Neuronal stem cell (in vitro differentiated cells): ENCODE measurements at regions not wholly inside any gene's neighbourhood (a gene's known extent, or its start where the extent isn't known, plus 50 kb on each side); places are given as distances from the start of the nearest gene placed in this dataset.

Experiments
- DNase-seq: peaks from one replicate; pipeline ENCODE4 v3.0.0-alpha.2; 2013; ENCODE audit warnings: low spot score
- H2AFZ ChIP-seq: one replicate; pipeline ENCODE4 v1.6.1; 2013; ENCODE audit warnings: mild to moderate bottlenecking, low read length, inconsistent platforms
- H2AK5ac ChIP-seq: 2 replicates; pipeline ENCODE4 v1.6.1; 2013; ENCODE audit warnings: low read depth, mild to moderate bottlenecking, inconsistent platforms, low read length, moderate library complexity, mixed read lengths
- H2BK120ac ChIP-seq: 2 replicates; pipeline ENCODE4 v1.6.1; 2013; ENCODE audit warnings: low read depth, mild to moderate bottlenecking, inconsistent platforms, low read length, moderate library complexity, mixed read lengths
- H2BK12ac ChIP-seq: one replicate; pipeline ENCODE4 v1.6.1; 2013; ENCODE audit warnings: low read length, inconsistent platforms
- H2BK15ac ChIP-seq: 2 replicates; pipeline ENCODE4 v1.6.1; 2013; ENCODE audit warnings: mild to moderate bottlenecking, low read length, inconsistent platforms, mixed read lengths
- H2BK5ac ChIP-seq: one replicate; pipeline ENCODE4 v1.6.1; 2013; ENCODE audit warnings: inconsistent platforms, mild to moderate bottlenecking, low read length, moderate library complexity
- H3K14ac ChIP-seq: one replicate; pipeline ENCODE4 v1.6.1; 2013; ENCODE audit warnings: low read length, inconsistent platforms
- H3K18ac ChIP-seq: 2 replicates; pipeline ENCODE4 v1.6.1; 2013; ENCODE audit warnings: low read length, inconsistent platforms
- H3K23ac ChIP-seq: 2 replicates; pipeline ENCODE4 v1.6.1; 2013; ENCODE audit warnings: low read depth, mild to moderate bottlenecking, mixed read lengths, low read length, inconsistent platforms; ENCODE audit not compliant: poor library complexity
- H3K27ac ChIP-seq: replicated peaks from 3 replicates; pipeline ENCODE4 v1.5.1; 2013; ENCODE audit warnings: low read length, inconsistent platforms
- H3K27me3 ChIP-seq, 3 experiments: 2 replicates each; pipeline ENCODE4 v1.6.1; 2013; ENCODE audit warnings: low read length in 3 of 3, mild to moderate bottlenecking in 2 of 3, inconsistent platforms in 1 of 3, low read depth in 1 of 3, mixed read lengths in 1 of 3, moderate library complexity in 1 of 3; ENCODE audit not compliant: control insufficient read depth in 3 of 3, insufficient read depth in 3 of 3
- H3K36me3 ChIP-seq, 2 donors: replicated peaks in 1 of 2; 2 replicates each; pipeline ENCODE4 v1.6.1; 2013; ENCODE audit warnings: low read length in 2 of 2; ENCODE audit not compliant: control insufficient read depth in 2 of 2, insufficient read depth in 2 of 2
- H3K4ac ChIP-seq: 2 replicates; pipeline ENCODE4 v1.6.1; 2013; ENCODE audit warnings: inconsistent platforms, mild to moderate bottlenecking, low read length, moderate library complexity
- H3K4me1 ChIP-seq, 2 donors: 1 replicate in 1 of 2; 2 replicates in 1 of 2; pipeline ENCODE4 v1.6.1; 2013; ENCODE audit warnings: low read length in 2 of 2, low read depth in 1 of 2; ENCODE audit not compliant: control insufficient read depth in 2 of 2, insufficient read depth in 1 of 2
- H3K4me2 ChIP-seq: one replicate; pipeline ENCODE4 v1.6.1; 2013; ENCODE audit warnings: mild to moderate bottlenecking, low read length, inconsistent platforms; ENCODE audit not compliant: insufficient read depth, poor library complexity, severe bottlenecking
- H3K4me3 ChIP-seq, 2 donors: 2 replicates each; pipeline ENCODE4 v1.5.1; 2013; ENCODE audit warnings: low read length in 2 of 2, mild to moderate bottlenecking in 2 of 2, inconsistent platforms in 1 of 2, moderate library complexity in 1 of 2
- H3K79me1 ChIP-seq: one replicate; pipeline ENCODE4 v1.6.1; 2013; ENCODE audit warnings: low read depth, mild to moderate bottlenecking, inconsistent platforms, low read length, moderate library complexity
- H3K9ac ChIP-seq: one replicate; pipeline ENCODE4 v1.6.1; 2013; ENCODE audit warnings: mild to moderate bottlenecking, low read depth, low read length, inconsistent platforms; ENCODE audit not compliant: poor library complexity
- H3K9me3 ChIP-seq, 2 donors: replicated peaks in 1 of 2; 2 replicates each; pipeline versions ENCODE3 to v1.6.1; 2013; ENCODE audit warnings: low read length in 2 of 2, mild to moderate bottlenecking in 2 of 2, inconsistent platforms in 1 of 2, low read depth in 1 of 2, mixed read lengths in 1 of 2, moderate library complexity in 1 of 2; ENCODE audit not compliant: control insufficient read depth in 2 of 2, insufficient read depth in 1 of 2
- H4K8ac ChIP-seq: one replicate; pipeline ENCODE4 v1.6.1; 2013; ENCODE audit warnings: low read depth, mild to moderate bottlenecking, inconsistent platforms, low read length, moderate library complexity
- H4K91ac ChIP-seq: one replicate; pipeline ENCODE4 v1.6.1; 2013; ENCODE audit warnings: low read length, low read depth, mild to moderate bottlenecking, inconsistent platforms; ENCODE audit not compliant: poor library complexity
- WGBS, 2 donors: extraction: QIAGEN DNeasy Blood & Tissue Kit; methylation state at CpG; one replicate each; pipeline ENCODE4 v1.1.7; 2013; ENCODE audit warnings: missing lambda C conversion rate in 2 of 2, mixed read lengths in 1 of 2; ENCODE audit not compliant: insufficient read length in 2 of 2, insufficient replicate concordance in 1 of 2; ENCODE audit errors: extremely low coverage in 2 of 2; 5-methylcytosine and 5-hydroxymethylcytosine counted together

- H4K8ac ChIP-seq: no peak overlapping the region
- H3K27me3 ChIP-seq: no peaks in the 10 kb centered on the region
- no peak overlapping the region for H4K91ac ChIP-seq
- no peak overlapping the region for H3K18ac ChIP-seq
- no peak overlapping the region for H3K4ac ChIP-seq
- H3K36me3 ChIP-seq: no peaks in the 10 kb centered on the region
- H3K9me3 ChIP-seq: no peaks in the 10 kb centered on the region
- H3K4me1 ChIP-seq: peaks cover 0 to 3% of the 10 kb centered on the region in 2 donors
- H2BK12ac ChIP-seq: no peak overlapping the region
- H3K9ac ChIP-seq: no peak overlapping the region
- no peak overlapping the region for H3K4me2 ChIP-seq
- no peak overlapping the region for H2BK120ac ChIP-seq
- WGBS, 2 donors: no CpG with 5 or more reads among the region's 5 CpGs
- no peak for DNase-seq
- no peak overlapping the region for H3K14ac ChIP-seq
- no peak overlapping the region for H2BK15ac ChIP-seq
- H3K4me3 ChIP-seq: no peak overlapping the region
- H2AFZ ChIP-seq: no peak overlapping the region
- no peak overlapping the region for H2AK5ac ChIP-seq
- no peak overlapping the region for H2BK5ac ChIP-seq
- H3K27ac ChIP-seq: no peak overlapping the region
- H3K79me1 ChIP-seq: no peaks in the 10 kb centered on the region
- H3K23ac ChIP-seq: no peak overlapping the region
Measured at GRCh38 chr18:53864770-53865169, 359.7 kb downstream of the MBD2 start.

- no peak for DNase-seq
Measured at GRCh38 chr18:53862921-53863320, 361.5 kb downstream of the MBD2 start.

GRCh38 chr18:53861185-53861584 lies 363.3 kb downstream of the MBD2 start:
- Histone ChIP-seq H4K91ac (no peak overlapping the region), H3K4me2 (no peak overlapping the region), H3K4me1 (peaks cover 0 to 3% of the 10 kb centered on the region in 2 donors), H3K79me1 (no peaks in the 10 kb centered on the region), H3K27me3 (no peaks in the 10 kb centered on the region), H2BK120ac (no peak overlapping the region), H2BK5ac (no peak overlapping the region), H3K18ac (no peak overlapping the region), H4K8ac (no peak overlapping the region), H2BK15ac (no peak overlapping the region), H3K4me3 (no peak overlapping the region), H3K9ac (no peak overlapping the region), H3K27ac (no peak overlapping the region), H2BK12ac (no peak overlapping the region), H2AFZ (no peak overlapping the region), H3K9me3 (no peaks in the 10 kb centered on the region), H3K23ac (no peak overlapping the region), H3K14ac (no peak overlapping the region), H3K36me3 (no peaks in the 10 kb centered on the region), H3K4ac (no peak overlapping the region), H2AK5ac (no peak overlapping the region)
- WGBS, 2 donors: no CpG with 5 or more reads among the region's 1 CpG
- DNase-seq: no peak

More at GRCh38 chr18:53862921-53863320, 361.5 kb downstream of the MBD2 start:
- Histone ChIP-seq H3K18ac (no peak overlapping the region), H3K4me2 (no peak overlapping the region), H3K27ac (no peak overlapping the region), H3K4me1 (peaks cover 0 to 3% of the 10 kb centered on the region in 2 donors), H3K14ac (no peak overlapping the region), H3K27me3 (no peaks in the 10 kb centered on the region), H2BK120ac (no peak overlapping the region), H3K9ac (no peak overlapping the region), H2AK5ac (no peak overlapping the region), H3K36me3 (no peaks in the 10 kb centered on the region), H3K9me3 (no peaks in the 10 kb centered on the region), H3K4me3 (no peak overlapping the region), H2BK15ac (no peak overlapping the region), H2AFZ (no peak overlapping the region), H4K91ac (no peak overlapping the region), H4K8ac (no peak overlapping the region), H3K79me1 (no peaks in the 10 kb centered on the region), H3K23ac (no peak overlapping the region), H2BK12ac (no peak overlapping the region), H3K4ac (no peak overlapping the region), H2BK5ac (no peak overlapping the region)
- no CpG with 5 or more reads among the region's 1 CpG for WGBS, 2 donors

- no peaks in the 10 kb centered on the region for H3K79me1 ChIP-seq
- no peak overlapping the region for H2AK5ac ChIP-seq
- no peak overlapping the region for H2BK5ac ChIP-seq
- no peak overlapping the region for H3K4ac ChIP-seq
- no CpG with 5 or more reads among the region's 1 CpG for WGBS, 2 donors
- H3K23ac ChIP-seq: no peak overlapping the region
- no peaks in the 10 kb centered on the region for H3K9me3 ChIP-seq
- H4K91ac ChIP-seq: no peak overlapping the region
- H3K4me1 ChIP-seq: peaks cover 0 to 3% of the 10 kb centered on the region in 2 donors
- DNase-seq: no peak
- no peak overlapping the region for H4K8ac ChIP-seq
- no peak overlapping the region for H3K4me3 ChIP-seq
- no peak overlapping the region for H3K27ac ChIP-seq
- H3K14ac ChIP-seq: no peak overlapping the region
- no peak overlapping the region for H2BK120ac ChIP-seq
- H3K9ac ChIP-seq: no peak overlapping the region
- no peaks in the 10 kb centered on the region for H3K27me3 ChIP-seq
- no peak overlapping the region for H2AFZ ChIP-seq
- no peak overlapping the region for H3K18ac ChIP-seq
- no peak overlapping the region for H2BK15ac ChIP-seq
- no peak overlapping the region for H2BK12ac ChIP-seq
- H3K4me2 ChIP-seq: no peak overlapping the region
- no peaks in the 10 kb centered on the region for H3K36me3 ChIP-seq
Measured at GRCh38 chr18:53859764-53860163, 364.7 kb downstream of the MBD2 start.
